ENCODE measurements at regions not wholly inside any gene's neighbourhood (a gene's known extent, or its start where the extent isn't known, plus 50 kb on each side); places are given as distances from the start of the nearest gene placed in this dataset.

GRCh38 chr10:23955456-23956225, 253.3 kb upstream of the KIAA1217 start:
- Histone ChIP-seq H3K4me2 (no peak overlapping the region), H4K20me1 (no peaks in the 10 kb centered on the region), H3K9me3 (peaks cover 28% of the 10 kb centered on the region), H3K36me3 (no peaks in the 10 kb centered on the region), H3K4me3 (no peak overlapping the region), H3K9ac (no peak overlapping the region), H3K4me1 (no peaks in the 10 kb centered on the region), H3K27me3 (no peaks in the 10 kb centered on the region), H3K27ac (no peak overlapping the region)
- no peak for TF ChIP-seq Cebpa-rat (IDR thresholded peaks at IDR 0.05)

GRCh38 chr10:23965123-23965522, 243.8 kb upstream of the KIAA1217 start:
- Histone ChIP-seq H3K4me1 (no peaks in the 10 kb centered on the region), H3K27me3 (no peaks in the 10 kb centered on the region), H3K27ac (no peak overlapping the region), H3K4me2 (no peak overlapping the region), H3K4me3 (no peak overlapping the region), H3K9ac (no peak overlapping the region), H3K9me3 (no peaks in the 10 kb centered on the region), H4K20me1 (no peaks in the 10 kb centered on the region), H3K36me3 (no peaks in the 10 kb centered on the region)
- no peak for TF ChIP-seq Cebpa-rat (IDR thresholded peaks at IDR 0.05)

GRCh38 chr10:23965880-23966279, 243.1 kb upstream of the KIAA1217 start:
- Histone ChIP-seq H4K20me1 (no peaks in the 10 kb centered on the region), H3K36me3 (no peaks in the 10 kb centered on the region), H3K9me3 (peaks cover 2% of the 10 kb centered on the region), H3K4me2 (no peak overlapping the region), H3K4me1 (no peaks in the 10 kb centered on the region), H3K4me3 (no peak overlapping the region), H3K9ac (no peak overlapping the region), H3K27ac (no peak overlapping the region), H3K27me3 (no peaks in the 10 kb centered on the region)
- no peak for TF ChIP-seq Cebpa-rat (IDR thresholded peaks at IDR 0.05)

- H4K20me1 ChIP-seq = no peaks in the 10 kb centered on the region
- H3K4me1 ChIP-seq = no peaks in the 10 kb centered on the region
- no peaks in the 10 kb centered on the region for H3K27me3 ChIP-seq
- no peak overlapping the region for H3K9ac ChIP-seq
- no peak for TF ChIP-seq Cebpa-rat (IDR thresholded peaks at IDR 0.05)
- H3K27ac ChIP-seq = no peak overlapping the region
- H3K9me3 ChIP-seq = peaks cover 7% of the 10 kb centered on the region
- no peak overlapping the region for H3K4me2 ChIP-seq
- H3K4me3 ChIP-seq = no peak overlapping the region
- H3K36me3 ChIP-seq = no peaks in the 10 kb centered on the region
Measured at GRCh38 chr10:23966504-23967051, 242.4 kb upstream of the KIAA1217 start.

- Histone ChIP-seq H3K27ac (no peak overlapping the region), H3K4me2 (no peak overlapping the region), H3K27me3 (no peaks in the 10 kb centered on the region), H3K9ac (no peak overlapping the region), H3K4me3 (no peak overlapping the region), H4K20me1 (no peaks in the 10 kb centered on the region), H3K36me3 (no peaks in the 10 kb centered on the region), H3K9me3 (peaks cover 7% of the 10 kb centered on the region), H3K4me1 (no peaks in the 10 kb centered on the region)
- TF ChIP-seq Cebpa-rat (IDR thresholded peaks at IDR 0.05) = no peak
Measured at GRCh38 chr10:23968301-23968700, 240.6 kb upstream of the KIAA1217 start.

GRCh38 chr10:23974746-23975272, 234.1 kb upstream of the KIAA1217 start:
- no peak for TF ChIP-seq Cebpa-rat (IDR thresholded peaks at IDR 0.05)

GRCh38 chr10:23975431-23975830, 233.5 kb upstream of the KIAA1217 start:
- peaks cover 12% of the 10 kb centered on the region for H3K4me1 ChIP-seq
- H3K27ac ChIP-seq = no peak overlapping the region
- no peaks in the 10 kb centered on the region for H3K27me3 ChIP-seq
- no peak for TF ChIP-seq Cebpa-rat (IDR thresholded peaks at IDR 0.05)
- H3K9me3 ChIP-seq = peaks cover 7% of the 10 kb centered on the region
- H3K4me2 ChIP-seq = no peak overlapping the region
- no peaks in the 10 kb centered on the region for H3K36me3 ChIP-seq
- no peak overlapping the region for H3K9ac ChIP-seq
- no peak overlapping the region for H3K4me3 ChIP-seq
- no peaks in the 10 kb centered on the region for H4K20me1 ChIP-seq

More at GRCh38 chr10:23974746-23975272, 234.1 kb upstream of the KIAA1217 start:
- H3K4me1 ChIP-seq = peaks cover 6% of the 10 kb centered on the region
- no peak overlapping the region for H3K4me3 ChIP-seq
- peaks cover 7% of the 10 kb centered on the region for H3K9me3 ChIP-seq
- H3K36me3 ChIP-seq = no peaks in the 10 kb centered on the region
- H3K4me2 ChIP-seq = no peak overlapping the region
- no peak overlapping the region for H3K9ac ChIP-seq
- H4K20me1 ChIP-seq = no peaks in the 10 kb centered on the region
- no peak overlapping the region for H3K27ac ChIP-seq
- H3K27me3 ChIP-seq = no peaks in the 10 kb centered on the region

- H3K9me3 ChIP-seq = peaks cover 2% of the 10 kb centered on the region
- peaks cover 20% of the 10 kb centered on the region for H3K4me1 ChIP-seq
- H3K27ac ChIP-seq = no peak overlapping the region
- no peaks in the 10 kb centered on the region for H3K36me3 ChIP-seq
- no peaks in the 10 kb centered on the region for H4K20me1 ChIP-seq
- H3K4me3 ChIP-seq = no peak overlapping the region
- no peak overlapping the region for H3K9ac ChIP-seq
- H3K27me3 ChIP-seq = no peaks in the 10 kb centered on the region
- TF ChIP-seq Cebpa-rat (IDR thresholded peaks at IDR 0.05) = no peak
- H3K4me2 ChIP-seq = no peak overlapping the region
Measured at GRCh38 chr10:23976275-23976674, 232.7 kb upstream of the KIAA1217 start.

GRCh38 chr10:23978317-23978716, 230.6 kb upstream of the KIAA1217 start:
- Histone ChIP-seq H3K4me3 (no peak overlapping the region), H3K9me3 (peaks cover 5% of the 10 kb centered on the region; the same call in 1 of the 2 replicates), H3K4me1 (peaks cover 29% of the 10 kb centered on the region), H3K4me2 (no peak overlapping the region), H3K27me3 (no peaks in the 10 kb centered on the region), H3K27ac (no peak overlapping the region), H3K36me3 (no peaks in the 10 kb centered on the region), H4K20me1 (no peaks in the 10 kb centered on the region), H3K9ac (no peak overlapping the region)
- no peak for TF ChIP-seq Cebpa-rat (IDR thresholded peaks at IDR 0.05)

- Histone ChIP-seq H3K36me3 (no peaks in the 10 kb centered on the region), H3K9ac (no peak overlapping the region), H4K20me1 (no peaks in the 10 kb centered on the region), H3K4me3 (no peak overlapping the region), H3K27ac (0 out of 2 replicates have a peak overlapping the region, but pooled peaks have one; percentile 7), H3K9me3 (peaks cover 9% of the 10 kb centered on the region; the same call in 1 of the 2 replicates), H3K27me3 (no peaks in the 10 kb centered on the region), H3K4me1 (peaks cover 29% of the 10 kb centered on the region), H3K4me2 (peak overlapping the region; percentile 73)
- no peak for TF ChIP-seq Cebpa-rat (IDR thresholded peaks at IDR 0.05)
Measured at GRCh38 chr10:23980094-23980493, 228.8 kb upstream of the KIAA1217 start.
